GM23338 (cell line): ENCODE measurements at regions not wholly inside any gene's neighbourhood (a gene's known extent, or its start where the extent isn't known, plus 50 kb on each side); places are given as distances from the start of the nearest gene placed in this dataset.

Experiments used
- ATAC-seq: fragments of 200-7000 bp; cut with Tn5 transposase; 3 replicates; pipeline ENCODE4 v1.9.1; 2020
- DNase-seq: peaks from one replicate; pipeline ENCODE4 v3.0.0-alpha.2; 2015; ENCODE audit warnings: low spot score
- H2AFZ ChIP-seq: fragments of 200-600 bp; sonication (generic); 2 replicates; pipeline ENCODE4 v1.8.0; 2016; ENCODE audit warnings: antibody characterized with exemption, mild to moderate bottlenecking, moderate library complexity
- H3F3A ChIP-seq: fragments of 200-600 bp; sonication (generic); replicated peaks from 2 replicates; pipeline ENCODE4 v1.8.0; 2017; ENCODE audit warnings: antibody characterized with exemption, mixed run types, low read depth
- H3K27ac ChIP-seq: fragments of 200-600 bp; sonication (generic); 2 replicates; pipeline ENCODE4 v1.6.1; 2016; ENCODE audit warnings: low read depth
- H3K27me3 ChIP-seq: fragments of 200-600 bp; sonication (generic); 2 replicates; pipeline ENCODE4 v1.8.0; 2016; ENCODE audit warnings: mild to moderate bottlenecking, mixed run types, moderate library complexity; ENCODE audit not compliant: insufficient read depth
- H3K36me3 ChIP-seq: fragments of 200-600 bp; sonication (generic); 2 replicates; pipeline ENCODE4 v1.8.0; 2016; ENCODE audit warnings: mild to moderate bottlenecking; ENCODE audit not compliant: insufficient read depth
- H3K4me1 ChIP-seq: fragments of 200-600 bp; sonication (generic); 2 replicates; pipeline ENCODE4 v1.8.0; 2016; ENCODE audit warnings: mild to moderate bottlenecking, moderate library complexity; ENCODE audit not compliant: insufficient read depth
- H3K4me2 ChIP-seq: fragments of 200-600 bp; sonication (generic); 2 replicates; pipeline ENCODE4 v1.7.1; 2017; ENCODE audit warnings: mixed run types
- H3K4me3 ChIP-seq: fragments of 200-600 bp; sonication (generic); 2 replicates; pipeline ENCODE4 v1.6.1; 2016; ENCODE audit warnings: mixed run types
- H3K79me2 ChIP-seq: fragments of 200-600 bp; sonication (generic); replicated peaks from 2 replicates; pipeline ENCODE4 v1.8.0; 2017; ENCODE audit warnings: mild to moderate bottlenecking; ENCODE audit not compliant: insufficient read depth
- H3K9me2 ChIP-seq: fragments of 200-600 bp; sonication (generic); 2 replicates; pipeline ENCODE4 v1.8.0; 2017; ENCODE audit not compliant: insufficient read depth
- H4K20me1 ChIP-seq: fragments of 200-600 bp; sonication (generic); replicated peaks from 2 replicates; pipeline ENCODE4 v1.8.0; 2017; ENCODE audit warnings: mild to moderate bottlenecking; ENCODE audit not compliant: insufficient read depth
- H3K27ac Mint-ChIP-seq: 2 replicates; pipeline ENCODE4 v1.8.0; 2020; ENCODE audit warnings: inconsistent platforms, mild to moderate bottlenecking, moderate library complexity, mixed read lengths
- H3K27me3 Mint-ChIP-seq: 3 replicates; pipeline ENCODE4 v1.8.0; 2022; ENCODE audit warnings: low read depth, mild to moderate bottlenecking, moderate library complexity, mixed read lengths, inconsistent platforms; ENCODE audit not compliant: insufficient read depth, poor library complexity
- H3K36me3 Mint-ChIP-seq: 3 replicates; pipeline ENCODE4 v1.8.0; 2021; ENCODE audit warnings: low read depth, mild to moderate bottlenecking, inconsistent platforms, moderate library complexity, mixed read lengths
- H3K4me1 Mint-ChIP-seq: 3 replicates; pipeline ENCODE4 v1.8.0; 2020; ENCODE audit warnings: mild to moderate bottlenecking, inconsistent platforms, mixed read lengths
- H3K4me3 Mint-ChIP-seq: 3 replicates; pipeline ENCODE4 v1.8.0; 2021; ENCODE audit warnings: moderate library complexity, mild to moderate bottlenecking, inconsistent platforms, mixed read lengths
- H3K9me3 Mint-ChIP-seq: 3 replicates; pipeline ENCODE4 v1.8.0; 2020; ENCODE audit warnings: moderate library complexity, mild to moderate bottlenecking, inconsistent platforms, mixed read lengths
- CREB1 ChIP-seq: fragments of 250-450 bp; sonication (Bioruptor Pico); IDR thresholded peaks from 2 replicates; pipeline ENCODE4 v1.5.0; 2020; ENCODE audit warnings: low read depth, mild to moderate bottlenecking, moderate library complexity
- EZH2 ChIP-seq: fragments of 200-600 bp; sonication (generic); IDR thresholded peaks from one replicate; pipeline ENCODE4 v1.8.0; 2017; ENCODE audit warnings: antibody characterized with exemption, mild to moderate bottlenecking, low read depth; ENCODE audit not compliant: unreplicated experiment
- EZH2phosphoT487 ChIP-seq: fragments of 200-600 bp; sonication (generic); IDR thresholded peaks from one replicate; pipeline ENCODE4 v1.8.1; 2018; ENCODE audit warnings: antibody characterized with exemption; ENCODE audit not compliant: unreplicated experiment
- NANOG ChIP-seq: IDR thresholded peaks from 2 replicates; pipeline ENCODE4 v1.6.1; 2016; ENCODE audit warnings: antibody characterized with exemption, borderline replicate concordance
- POLR2AphosphoS5 ChIP-seq: IDR thresholded peaks from 2 replicates; pipeline ENCODE4 v1.6.1; 2016; ENCODE audit warnings: antibody characterized with exemption, low read depth
- STAT1 ChIP-seq: IDR thresholded peaks from one replicate; pipeline ENCODE4 v1.6.1; 2016; ENCODE audit warnings: antibody characterized with exemption; ENCODE audit not compliant: unreplicated experiment
- ZNF114 ChIP-seq: fragments of 250-450 bp; sonication (Bioruptor Pico); IDR thresholded peaks from 2 replicates; pipeline ENCODE4 v1.5.0; 2020; ENCODE audit warnings: mild to moderate bottlenecking, moderate library complexity
- ZNF331 ChIP-seq: fragments of 250-450 bp; sonication (Bioruptor Pico); IDR thresholded peaks from 2 replicates; pipeline ENCODE4 v1.5.0; 2020; ENCODE audit warnings: low read depth, mild to moderate bottlenecking, moderate library complexity
- TF ChIP-seq, protein P1 (sequence below): fragments of 250-450 bp; sonication (Bioruptor Pico); IDR thresholded peaks from 2 replicates; pipeline ENCODE4 v1.5.0; 2020; ENCODE audit warnings: mild to moderate bottlenecking, moderate library complexity
- TF ChIP-seq, protein P2 (sequence below): IDR thresholded peaks from one replicate; pipeline ENCODE4 v1.6.1; 2018; ENCODE audit warnings: antibody characterized with exemption; ENCODE audit not compliant: unreplicated experiment
- TF ChIP-seq, protein P3 (sequence below), 2 experiments: fragments of 200-600 bp in 1 of 2; sonication (generic) in 1 of 2; conservative IDR thresholded peaks; 2 replicates each; pipeline versions ENCODE4 v1.5.1 to v1.6.1; 2016 to 2017; ENCODE audit warnings: antibody characterized with exemption in 2 of 2, low read depth in 2 of 2, mild to moderate bottlenecking in 2 of 2, moderate library complexity in 1 of 2

DNA sequence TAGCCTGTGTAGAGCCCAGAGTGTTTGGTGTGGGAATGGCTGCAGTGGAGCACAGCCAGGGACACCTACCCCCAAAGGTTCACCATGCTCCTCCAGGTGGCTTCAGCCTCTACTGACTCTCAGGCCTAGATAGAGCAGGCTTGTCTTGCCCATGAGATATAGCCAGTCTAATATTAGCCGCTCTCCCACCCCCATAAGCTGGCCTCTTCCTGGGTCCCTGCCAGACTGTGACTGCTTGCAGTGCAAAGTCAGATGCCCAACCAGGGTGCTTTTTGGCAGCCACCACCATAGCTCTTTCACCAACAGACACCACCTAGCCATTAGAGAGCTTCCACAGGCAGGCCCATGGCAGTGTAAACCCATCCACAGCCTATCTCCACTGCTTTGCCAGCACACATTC, 405.3 kb downstream of the MBD2 start:
- no peak for ATAC-seq

More for the DNA sequence above, 405.3 kb downstream of the MBD2 start:
- no peaks in the 10 kb centered on the region for H3K9me2 ChIP-seq
- no peaks in the 10 kb centered on the region for H4K20me1 ChIP-seq
- H3K36me3 ChIP-seq = no peaks in the 10 kb centered on the region
- Mint-ChIP-seq H3K4me1 (peaks cover 6% of the 10 kb centered on the region; the same call in 2 of the 3 replicates), H3K27ac (no peak overlapping the region; the same call in 1 of the 2 replicates), H3K27me3 (peaks cover 3% of the 10 kb centered on the region), H3K36me3 (peaks cover 7% of the 10 kb centered on the region; the same call in 2 of the 3 replicates), H3K9me3 (peaks cover 11% of the 10 kb centered on the region; the same call in 2 of the 3 replicates), H3K4me3 (no peak overlapping the region)
- H3K79me2 ChIP-seq = no peaks in the 10 kb centered on the region
- TF ChIP-seq STAT1 (no peak), EZH2phosphoT487 (no peak), ZNF331 (no peak), EZH2 (no peak), NANOG (no peak), CREB1 (CRISPR knock-in tag) (no peak), ZNF114 (CRISPR knock-in tag) (no peak), POLR2AphosphoS5 (no peak)
- TF ChIP-seq, protein P1, sequence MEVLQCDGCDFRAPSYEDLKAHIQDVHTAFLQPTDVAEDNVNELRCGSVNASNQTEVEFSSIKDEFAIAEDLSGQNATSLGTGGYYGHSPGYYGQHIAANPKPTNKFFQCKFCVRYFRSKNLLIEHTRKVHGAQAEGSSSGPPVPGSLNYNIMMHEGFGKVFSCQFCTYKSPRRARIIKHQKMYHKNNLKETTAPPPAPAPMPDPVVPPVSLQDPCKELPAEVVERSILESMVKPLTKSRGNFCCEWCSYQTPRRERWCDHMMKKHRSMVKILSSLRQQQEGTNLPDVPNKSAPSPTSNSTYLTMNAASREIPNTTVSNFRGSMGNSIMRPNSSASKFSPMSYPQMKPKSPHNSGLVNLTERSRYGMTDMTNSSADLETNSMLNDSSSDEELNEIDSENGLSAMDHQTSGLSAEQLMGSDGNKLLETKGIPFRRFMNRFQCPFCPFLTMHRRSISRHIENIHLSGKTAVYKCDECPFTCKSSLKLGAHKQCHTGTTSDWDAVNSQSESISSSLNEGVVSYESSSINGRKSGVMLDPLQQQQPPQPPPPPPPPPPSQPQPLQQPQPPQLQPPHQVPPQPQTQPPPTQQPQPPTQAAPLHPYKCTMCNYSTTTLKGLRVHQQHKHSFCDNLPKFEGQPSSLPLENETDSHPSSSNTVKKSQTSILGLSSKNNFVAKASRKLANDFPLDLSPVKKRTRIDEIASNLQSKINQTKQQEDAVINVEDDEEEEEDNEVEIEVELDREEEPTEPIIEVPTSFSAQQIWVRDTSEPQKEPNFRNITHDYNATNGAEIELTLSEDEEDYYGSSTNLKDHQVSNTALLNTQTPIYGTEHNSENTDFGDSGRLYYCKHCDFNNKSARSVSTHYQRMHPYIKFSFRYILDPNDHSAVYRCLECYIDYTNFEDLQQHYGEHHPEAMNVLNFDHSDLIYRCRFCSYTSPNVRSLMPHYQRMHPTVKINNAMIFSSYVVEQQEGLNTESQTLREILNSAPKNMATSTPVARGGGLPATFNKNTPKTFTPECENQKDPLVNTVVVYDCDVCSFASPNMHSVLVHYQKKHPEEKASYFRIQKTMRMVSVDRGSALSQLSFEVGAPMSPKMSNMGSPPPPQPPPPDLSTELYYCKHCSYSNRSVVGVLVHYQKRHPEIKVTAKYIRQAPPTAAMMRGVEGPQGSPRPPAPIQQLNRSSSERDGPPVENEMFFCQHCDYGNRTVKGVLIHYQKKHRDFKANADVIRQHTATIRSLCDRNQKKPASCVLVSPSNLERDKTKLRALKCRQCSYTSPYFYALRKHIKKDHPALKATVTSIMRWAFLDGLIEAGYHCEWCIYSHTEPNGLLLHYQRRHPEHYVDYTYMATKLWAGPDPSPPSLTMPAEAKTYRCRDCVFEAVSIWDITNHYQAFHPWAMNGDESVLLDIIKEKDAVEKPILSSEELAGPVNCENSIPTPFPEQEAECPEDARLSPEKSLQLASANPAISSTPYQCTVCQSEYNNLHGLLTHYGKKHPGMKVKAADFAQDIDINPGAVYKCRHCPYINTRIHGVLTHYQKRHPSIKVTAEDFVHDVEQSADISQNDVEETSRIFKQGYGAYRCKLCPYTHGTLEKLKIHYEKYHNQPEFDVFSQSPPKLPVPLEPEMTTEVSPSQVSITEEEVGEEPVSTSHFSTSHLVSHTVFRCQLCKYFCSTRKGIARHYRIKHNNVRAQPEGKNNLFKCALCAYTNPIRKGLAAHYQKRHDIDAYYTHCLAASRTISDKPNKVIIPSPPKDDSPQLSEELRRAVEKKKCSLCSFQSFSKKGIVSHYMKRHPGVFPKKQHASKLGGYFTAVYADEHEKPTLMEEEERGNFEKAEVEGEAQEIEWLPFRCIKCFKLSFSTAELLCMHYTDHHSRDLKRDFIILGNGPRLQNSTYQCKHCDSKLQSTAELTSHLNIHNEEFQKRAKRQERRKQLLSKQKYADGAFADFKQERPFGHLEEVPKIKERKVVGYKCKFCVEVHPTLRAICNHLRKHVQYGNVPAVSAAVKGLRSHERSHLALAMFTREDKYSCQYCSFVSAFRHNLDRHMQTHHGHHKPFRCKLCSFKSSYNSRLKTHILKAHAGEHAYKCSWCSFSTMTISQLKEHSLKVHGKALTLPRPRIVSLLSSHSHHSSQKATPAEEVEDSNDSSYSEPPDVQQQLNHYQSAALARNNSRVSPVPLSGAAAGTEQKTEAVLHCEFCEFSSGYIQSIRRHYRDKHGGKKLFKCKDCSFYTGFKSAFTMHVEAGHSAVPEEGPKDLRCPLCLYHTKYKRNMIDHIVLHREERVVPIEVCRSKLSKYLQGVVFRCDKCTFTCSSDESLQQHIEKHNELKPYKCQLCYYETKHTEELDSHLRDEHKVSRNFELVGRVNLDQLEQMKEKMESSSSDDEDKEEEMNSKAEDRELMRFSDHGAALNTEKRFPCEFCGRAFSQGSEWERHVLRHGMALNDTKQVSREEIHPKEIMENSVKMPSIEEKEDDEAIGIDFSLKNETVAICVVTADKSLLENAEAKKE (CRISPR knock-in tag) = no peak
- TF ChIP-seq, protein P2, sequence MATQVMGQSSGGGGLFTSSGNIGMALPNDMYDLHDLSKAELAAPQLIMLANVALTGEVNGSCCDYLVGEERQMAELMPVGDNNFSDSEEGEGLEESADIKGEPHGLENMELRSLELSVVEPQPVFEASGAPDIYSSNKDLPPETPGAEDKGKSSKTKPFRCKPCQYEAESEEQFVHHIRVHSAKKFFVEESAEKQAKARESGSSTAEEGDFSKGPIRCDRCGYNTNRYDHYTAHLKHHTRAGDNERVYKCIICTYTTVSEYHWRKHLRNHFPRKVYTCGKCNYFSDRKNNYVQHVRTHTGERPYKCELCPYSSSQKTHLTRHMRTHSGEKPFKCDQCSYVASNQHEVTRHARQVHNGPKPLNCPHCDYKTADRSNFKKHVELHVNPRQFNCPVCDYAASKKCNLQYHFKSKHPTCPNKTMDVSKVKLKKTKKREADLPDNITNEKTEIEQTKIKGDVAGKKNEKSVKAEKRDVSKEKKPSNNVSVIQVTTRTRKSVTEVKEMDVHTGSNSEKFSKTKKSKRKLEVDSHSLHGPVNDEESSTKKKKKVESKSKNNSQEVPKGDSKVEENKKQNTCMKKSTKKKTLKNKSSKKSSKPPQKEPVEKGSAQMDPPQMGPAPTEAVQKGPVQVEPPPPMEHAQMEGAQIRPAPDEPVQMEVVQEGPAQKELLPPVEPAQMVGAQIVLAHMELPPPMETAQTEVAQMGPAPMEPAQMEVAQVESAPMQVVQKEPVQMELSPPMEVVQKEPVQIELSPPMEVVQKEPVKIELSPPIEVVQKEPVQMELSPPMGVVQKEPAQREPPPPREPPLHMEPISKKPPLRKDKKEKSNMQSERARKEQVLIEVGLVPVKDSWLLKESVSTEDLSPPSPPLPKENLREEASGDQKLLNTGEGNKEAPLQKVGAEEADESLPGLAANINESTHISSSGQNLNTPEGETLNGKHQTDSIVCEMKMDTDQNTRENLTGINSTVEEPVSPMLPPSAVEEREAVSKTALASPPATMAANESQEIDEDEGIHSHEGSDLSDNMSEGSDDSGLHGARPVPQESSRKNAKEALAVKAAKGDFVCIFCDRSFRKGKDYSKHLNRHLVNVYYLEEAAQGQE = no peak
- TF ChIP-seq, protein P3, sequence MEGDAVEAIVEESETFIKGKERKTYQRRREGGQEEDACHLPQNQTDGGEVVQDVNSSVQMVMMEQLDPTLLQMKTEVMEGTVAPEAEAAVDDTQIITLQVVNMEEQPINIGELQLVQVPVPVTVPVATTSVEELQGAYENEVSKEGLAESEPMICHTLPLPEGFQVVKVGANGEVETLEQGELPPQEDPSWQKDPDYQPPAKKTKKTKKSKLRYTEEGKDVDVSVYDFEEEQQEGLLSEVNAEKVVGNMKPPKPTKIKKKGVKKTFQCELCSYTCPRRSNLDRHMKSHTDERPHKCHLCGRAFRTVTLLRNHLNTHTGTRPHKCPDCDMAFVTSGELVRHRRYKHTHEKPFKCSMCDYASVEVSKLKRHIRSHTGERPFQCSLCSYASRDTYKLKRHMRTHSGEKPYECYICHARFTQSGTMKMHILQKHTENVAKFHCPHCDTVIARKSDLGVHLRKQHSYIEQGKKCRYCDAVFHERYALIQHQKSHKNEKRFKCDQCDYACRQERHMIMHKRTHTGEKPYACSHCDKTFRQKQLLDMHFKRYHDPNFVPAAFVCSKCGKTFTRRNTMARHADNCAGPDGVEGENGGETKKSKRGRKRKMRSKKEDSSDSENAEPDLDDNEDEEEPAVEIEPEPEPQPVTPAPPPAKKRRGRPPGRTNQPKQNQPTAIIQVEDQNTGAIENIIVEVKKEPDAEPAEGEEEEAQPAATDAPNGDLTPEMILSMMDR (conservative IDR thresholded peaks at IDR 0.05; ENCODE audit: low read depth in 2 of 2) = no peak
- no peak for DNase-seq
- no peaks in the 10 kb centered on the region for H3K27me3 ChIP-seq
- no peak overlapping the region for H3K4me3 ChIP-seq
- no peak overlapping the region for H2AFZ ChIP-seq
- no peak overlapping the region for H3K4me2 ChIP-seq
- H3F3A ChIP-seq = no peaks in the 10 kb centered on the region
- no peak overlapping the region for H3K27ac ChIP-seq
- H3K4me1 ChIP-seq = peaks cover 4% of the 10 kb centered on the region
